DMS 273 (cell line): ENCODE measurements at regions not wholly inside any gene's neighbourhood (a gene's known extent, or its start where the extent isn't known, plus 50 kb on each side); places are given as distances from the start of the nearest gene placed in this dataset.
"Not testable (repeated sequence)": the region's sequence is repeated elsewhere in the genome, so short reads cannot be mapped to it uniquely, and the experiment has no call there.

Experiments used
- DNase-seq: peaks from one replicate; lab custom pipeline; 2025; ENCODE audit not compliant: unreplicated experiment; lab: John Stamatoyannopoulos, UW

GRCh38 chr4:171534391-171534790 lies 278.8 kb upstream of the GALNTL6 start:
- no peak for DNase-seq

GRCh38 chr4:171532968-171533367 lies 280.2 kb upstream of the GALNTL6 start:
- DNase-seq = no peak

- no peak for DNase-seq
These were observed 288.3 kb upstream of the GALNTL6 start for GRCh38 chr4:171524903-171525302.

GRCh38 chr4:171521726-171522125 lies 291.5 kb upstream of the GALNTL6 start:
- no peak for DNase-seq

- no peak for DNase-seq
These were observed 293.7 kb upstream of the GALNTL6 start for GRCh38 chr4:171519457-171519856.

GRCh38 chr4:171517883-171518282 lies 295.3 kb upstream of the GALNTL6 start:
- DNase-seq = no peak

GRCh38 chr4:171516694-171517093 lies 296.5 kb upstream of the GALNTL6 start:
- no peak for DNase-seq

GRCh38 chr4:171484681-171485080 lies 328.5 kb upstream of the GALNTL6 start:
- no peak for DNase-seq

GRCh38 chr4:171478181-171478580 lies 335.0 kb upstream of the GALNTL6 start:
- DNase-seq = no peak

GRCh38 chr4:171475111-171475510 lies 338.1 kb upstream of the GALNTL6 start:
- DNase-seq = not testable (repeated sequence)

- no peak for DNase-seq
These were observed 340.0 kb upstream of the GALNTL6 start for GRCh38 chr4:171473155-171473554.

- no peak for DNase-seq
These were observed 341.0 kb upstream of the GALNTL6 start for GRCh38 chr4:171472230-171472629.

GRCh38 chr4:171464499-171464898 lies 348.7 kb upstream of the GALNTL6 start:
- DNase-seq = no peak

GRCh38 chr4:171461191-171461590 lies 352.0 kb upstream of the GALNTL6 start:
- no peak for DNase-seq

GRCh38 chr4:171448919-171449481 lies 364.2 kb upstream of the GALNTL6 start:
- DNase-seq = no peak

- no peak for DNase-seq
These were observed 364.8 kb upstream of the GALNTL6 start for GRCh38 chr4:171448358-171448757.

- no peak for DNase-seq
These were observed 371.8 kb upstream of the GALNTL6 start for GRCh38 chr4:171441300-171441941.

- DNase-seq = no peak
These were observed 379.5 kb upstream of the GALNTL6 start for GRCh38 chr4:171433674-171434073.

- DNase-seq = no peak
These were observed 380.7 kb upstream of the GALNTL6 start for GRCh38 chr4:171432536-171432935.

GRCh38 chr4:171430495-171430894 lies 382.7 kb upstream of the GALNTL6 start:
- no peak for DNase-seq

GRCh38 chr4:171397175-171397574 lies 416.0 kb upstream of the GALNTL6 start:
- no peak for DNase-seq

- DNase-seq = peak; percentile 65
These were observed 422.6 kb upstream of the GALNTL6 start for GRCh38 chr4:171390626-171391025.

- no peak for DNase-seq
These were observed 434.9 kb upstream of the GALNTL6 start for GRCh38 chr4:171378323-171378722.
